ENCODE measurements at regions not wholly inside any gene's neighbourhood (a gene's known extent, or its start where the extent isn't known, plus 50 kb on each side); places are given as distances from the start of the nearest gene placed in this dataset.
A peak's percentile ranks its signal among the peaks of the same experiment; 100 is the strongest.

GRCh38 chrX:97685753-97686152 lies 802.0 kb downstream of the RPA4 start:
- DNase-seq = no peak
- WGBS, 2 experiments (ENCODE audit: insufficient coverage in 1 of 2, insufficient read length in 1 of 2) = 88% methylated on average over 2 of the region's 4 CpGs; no CpG with 5 or more reads in 1 of the 2 experiments

GRCh38 chrX:97691901-97692455 lies 808.3 kb downstream of the RPA4 start:
- H3K27ac ChIP-seq (ENCODE audit: low read depth, low read length) = no peak overlapping the region
- Mint-ChIP-seq H3K4me3 (no peak overlapping the region), H3K27me3 (ENCODE audit: insufficient read depth) (no peaks in the 10 kb centered on the region), H3K4me1 (peaks cover 43% of the 10 kb centered on the region), H3K9me3 (peaks cover 11% of the 10 kb centered on the region), H3K36me3 (ENCODE audit: low read depth) (no peaks in the 10 kb centered on the region), H3K27ac (peak overlapping the region; percentile 79)
- no peak overlapping the region for H3K9ac ChIP-seq (ENCODE audit: extremely low read depth, low read length, poor library complexity, severe bottlenecking)
- 57 to 66% methylated on average over 2 of the region's 2 CpGs for WGBS, 2 experiments (ENCODE audit: insufficient coverage in 1 of 2, insufficient read length in 1 of 2)
- H3K27me3 ChIP-seq (ENCODE audit: control insufficient read depth, insufficient read depth, low read length, poor library complexity, severe bottlenecking) = no peaks in the 10 kb centered on the region
- H3K4me3 ChIP-seq (ENCODE audit: low read length) = no peak overlapping the region
- H3K9me3 ChIP-seq (ENCODE audit: control insufficient read depth, low read length) = peaks cover 5% of the 10 kb centered on the region
- TF ChIP-seq, protein P1, sequence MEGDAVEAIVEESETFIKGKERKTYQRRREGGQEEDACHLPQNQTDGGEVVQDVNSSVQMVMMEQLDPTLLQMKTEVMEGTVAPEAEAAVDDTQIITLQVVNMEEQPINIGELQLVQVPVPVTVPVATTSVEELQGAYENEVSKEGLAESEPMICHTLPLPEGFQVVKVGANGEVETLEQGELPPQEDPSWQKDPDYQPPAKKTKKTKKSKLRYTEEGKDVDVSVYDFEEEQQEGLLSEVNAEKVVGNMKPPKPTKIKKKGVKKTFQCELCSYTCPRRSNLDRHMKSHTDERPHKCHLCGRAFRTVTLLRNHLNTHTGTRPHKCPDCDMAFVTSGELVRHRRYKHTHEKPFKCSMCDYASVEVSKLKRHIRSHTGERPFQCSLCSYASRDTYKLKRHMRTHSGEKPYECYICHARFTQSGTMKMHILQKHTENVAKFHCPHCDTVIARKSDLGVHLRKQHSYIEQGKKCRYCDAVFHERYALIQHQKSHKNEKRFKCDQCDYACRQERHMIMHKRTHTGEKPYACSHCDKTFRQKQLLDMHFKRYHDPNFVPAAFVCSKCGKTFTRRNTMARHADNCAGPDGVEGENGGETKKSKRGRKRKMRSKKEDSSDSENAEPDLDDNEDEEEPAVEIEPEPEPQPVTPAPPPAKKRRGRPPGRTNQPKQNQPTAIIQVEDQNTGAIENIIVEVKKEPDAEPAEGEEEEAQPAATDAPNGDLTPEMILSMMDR (conservative IDR thresholded peaks at IDR 0.05) = no peak
- no peak for DNase-seq
- no peaks in the 10 kb centered on the region for H3K36me3 ChIP-seq (ENCODE audit: control insufficient read depth, insufficient read depth, low read length)
- no peaks in the 10 kb centered on the region for H3K4me1 ChIP-seq (ENCODE audit: control insufficient read depth, insufficient read depth, low read length)

More at GRCh38 chrX:97685753-97686152, 802.0 kb downstream of the RPA4 start:
- Histone ChIP-seq H3K4me3 (ENCODE audit: low read length) (no peak overlapping the region), H3K9ac (ENCODE audit: extremely low read depth, low read length, poor library complexity, severe bottlenecking) (no peak overlapping the region), H3K27me3 (ENCODE audit: control insufficient read depth, insufficient read depth, low read length, poor library complexity, severe bottlenecking) (no peaks in the 10 kb centered on the region), H3K36me3 (ENCODE audit: control insufficient read depth, insufficient read depth, low read length) (no peaks in the 10 kb centered on the region), H3K4me1 (ENCODE audit: control insufficient read depth, insufficient read depth, low read length) (peaks cover 3% of the 10 kb centered on the region), H3K9me3 (ENCODE audit: control insufficient read depth, low read length) (peaks cover 5% of the 10 kb centered on the region), H3K27ac (ENCODE audit: low read depth, low read length) (no peak overlapping the region)
- Mint-ChIP-seq H3K9me3 (no peaks in the 10 kb centered on the region), H3K4me3 (no peak overlapping the region), H3K27me3 (ENCODE audit: insufficient read depth) (no peaks in the 10 kb centered on the region), H3K4me1 (peaks cover 34% of the 10 kb centered on the region), H3K36me3 (ENCODE audit: low read depth) (no peaks in the 10 kb centered on the region), H3K27ac (no peak overlapping the region)
- TF ChIP-seq, protein P1 (conservative IDR thresholded peaks at IDR 0.05) = peak; percentile 93

DNA sequence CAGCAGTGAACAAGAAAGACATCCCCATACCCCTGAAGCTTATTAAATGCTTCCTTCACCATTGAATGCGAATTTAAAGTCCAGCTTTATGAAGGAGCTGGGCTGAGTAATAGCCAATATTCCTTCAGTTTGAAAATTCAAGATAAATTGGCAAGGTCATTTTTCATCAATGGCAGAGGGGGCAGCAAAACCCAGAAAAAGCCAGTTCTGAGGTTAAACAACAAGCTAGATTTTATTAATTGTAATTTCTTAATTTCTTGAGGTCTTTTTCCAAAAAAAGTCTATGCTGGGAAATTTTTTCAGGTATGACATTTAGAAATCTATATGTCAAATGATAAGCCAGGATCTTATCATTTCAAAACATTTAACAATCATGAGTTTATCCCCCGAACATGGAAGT lies 808.9 kb downstream of the RPA4 start:
- no peaks in the 10 kb centered on the region for H3K36me3 ChIP-seq (ENCODE audit: control insufficient read depth, insufficient read depth, low read length)
- H3K27ac ChIP-seq (ENCODE audit: low read depth, low read length) = no peak overlapping the region
- 84 to 100% methylated on average over 1 to 2 of the region's 2 CpGs for WGBS, 2 experiments (ENCODE audit: insufficient coverage in 1 of 2, insufficient read length in 1 of 2)
- H3K27me3 ChIP-seq (ENCODE audit: control insufficient read depth, insufficient read depth, low read length, poor library complexity, severe bottlenecking) = no peaks in the 10 kb centered on the region
- Mint-ChIP-seq H3K4me1 (peaks cover 38% of the 10 kb centered on the region), H3K9me3 (peaks cover 15% of the 10 kb centered on the region), H3K27ac (no peak overlapping the region), H3K27me3 (ENCODE audit: insufficient read depth) (no peaks in the 10 kb centered on the region), H3K36me3 (ENCODE audit: low read depth) (no peaks in the 10 kb centered on the region), H3K4me3 (no peak overlapping the region)
- DNase-seq = no peak
- no peak overlapping the region for H3K9ac ChIP-seq (ENCODE audit: extremely low read depth, low read length, poor library complexity, severe bottlenecking)
- H3K4me1 ChIP-seq (ENCODE audit: control insufficient read depth, insufficient read depth, low read length) = no peaks in the 10 kb centered on the region
- TF ChIP-seq, protein P1 (conservative IDR thresholded peaks at IDR 0.05) = peak; percentile 63
- H3K9me3 ChIP-seq (ENCODE audit: control insufficient read depth, low read length) = peaks cover 5% of the 10 kb centered on the region
- no peak overlapping the region for H3K4me3 ChIP-seq (ENCODE audit: low read length)

All from endodermal cell (in vitro differentiated cells).